NCI-H2107 (cell line): ENCODE measurements at regions not wholly inside any gene's neighbourhood (a gene's known extent, or its start where the extent isn't known, plus 50 kb on each side); places are given as distances from the start of the nearest gene placed in this dataset.

Experiments used
- DNase-seq: peaks from one replicate; lab custom pipeline; 2025; lab: John Stamatoyannopoulos, UW

GRCh38 chr15:23514484-23514883 lies 51.0 kb upstream of the MKRN3 start:
- DNase-seq = no peak

DNA sequence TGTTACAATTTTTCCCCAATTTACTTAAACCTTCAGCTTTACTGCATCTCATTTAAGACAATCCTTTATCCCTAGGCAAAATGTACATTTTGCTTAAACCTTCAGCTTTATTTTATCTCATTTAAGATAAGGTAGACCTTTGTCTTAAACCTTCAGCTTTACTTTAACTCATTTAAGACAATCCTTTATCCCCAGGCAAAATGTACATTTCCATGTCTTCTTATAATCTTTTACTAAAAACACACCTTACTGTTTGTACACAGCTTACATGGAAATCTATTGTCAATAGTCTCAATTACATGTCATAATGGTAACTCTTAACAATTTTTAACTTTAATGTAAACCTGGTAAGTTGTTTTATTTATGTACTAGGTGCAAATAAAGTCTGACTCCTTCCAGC lies 58.7 kb upstream of the MKRN3 start:
- DNase-seq = no peak

DNA sequence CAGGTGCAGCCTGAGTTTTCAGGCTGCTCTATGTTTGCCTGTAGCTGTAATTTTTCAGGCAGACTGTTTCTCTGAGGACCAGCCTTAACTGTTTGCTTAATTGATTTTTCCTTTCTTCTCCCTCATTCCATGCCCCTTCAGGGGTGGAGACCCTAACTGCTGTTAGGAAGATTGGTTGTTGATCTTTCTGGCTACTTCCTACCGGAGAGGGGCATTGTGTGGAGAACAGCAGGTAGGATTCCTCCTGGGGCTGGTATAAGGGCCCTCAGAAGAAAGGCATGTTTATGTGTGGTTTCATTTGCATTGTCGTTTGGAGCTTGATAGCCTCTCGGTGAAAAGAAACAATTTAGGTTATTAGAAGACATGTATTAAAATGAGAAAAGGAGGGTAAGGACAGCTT lies 56.9 kb upstream of the GOLGA6L2 start:
- peak; percentile 2 for DNase-seq

- DNase-seq = no peak
These were observed 56.5 kb upstream of the GOLGA6L2 start for GRCh38 chr15:23503576-23503975.

DNA sequence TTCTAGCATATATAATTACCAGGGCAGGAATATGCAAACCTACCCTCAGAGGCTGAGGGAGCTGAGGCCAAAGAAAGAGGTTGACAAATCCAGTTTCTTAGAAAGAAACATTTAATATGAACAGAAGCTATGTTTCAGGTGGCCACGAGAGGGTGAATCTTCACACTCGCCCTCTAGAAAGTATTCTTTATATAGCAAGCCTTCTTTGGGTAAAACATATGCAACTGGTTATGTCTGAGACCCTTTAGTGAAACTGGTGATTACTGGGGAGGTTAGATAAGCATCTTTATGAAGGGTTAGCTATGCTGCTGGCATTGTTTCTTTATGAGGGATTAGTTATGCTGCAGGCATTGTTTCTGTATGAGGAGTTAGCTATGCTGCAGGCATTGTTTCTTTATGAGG lies 50.7 kb upstream of the GOLGA6L2 start:
- no peak for DNase-seq
